NCI-H510A treated with DMSO at 0.1 percent for 48 hours (cell line): ENCODE measurements at regions not wholly inside any gene's neighbourhood (a gene's known extent, or its start where the extent isn't known, plus 50 kb on each side); places are given as distances from the start of the nearest gene placed in this dataset.
A peak's percentile ranks its signal among the peaks of the same experiment; 100 is the strongest.

Experiments used
- DNase-seq: peaks from one replicate; lab custom pipeline; 2025; lab: John Stamatoyannopoulos, UW

DNA sequence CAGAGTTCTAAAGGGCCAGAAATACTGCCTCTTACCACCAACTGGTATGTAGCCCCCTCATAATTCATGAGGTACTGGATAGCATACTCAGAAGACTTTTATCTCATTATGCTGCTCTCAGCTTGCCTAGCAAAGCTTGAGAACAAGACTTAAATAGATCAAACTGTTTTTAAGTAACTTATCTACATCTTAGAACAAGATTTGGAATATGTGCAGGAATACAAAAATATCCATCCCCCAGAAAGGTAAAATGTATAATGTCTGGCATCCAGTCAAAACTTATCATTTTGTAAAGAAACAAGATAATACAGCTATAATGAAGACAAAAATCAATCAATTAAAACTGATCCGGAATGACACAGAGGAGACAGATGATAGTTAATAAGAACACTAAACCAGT, 400.4 kb upstream of the TGFBR2 start:
- DNase-seq: no peak

DNA sequence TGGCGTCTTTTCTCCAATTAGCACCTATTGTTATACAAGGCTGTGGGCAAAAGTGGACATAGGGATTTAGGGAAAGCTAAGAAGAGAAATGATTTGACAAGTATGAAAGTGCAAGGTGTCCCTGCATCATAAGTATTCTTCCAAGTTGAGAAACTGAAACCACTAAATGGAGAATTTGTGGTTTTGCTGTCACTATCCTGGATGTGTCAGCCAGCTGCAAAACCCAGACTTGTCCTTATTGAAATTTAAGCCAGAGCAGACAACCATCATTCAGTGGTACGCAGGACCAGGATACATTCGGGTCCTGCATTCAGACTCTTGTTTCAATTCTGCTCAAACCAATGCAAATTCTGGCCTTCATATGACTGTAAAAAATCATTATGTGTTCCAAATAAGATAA, 384.8 kb upstream of the TGFBR2 start:
- DNase-seq: no peak

DNA sequence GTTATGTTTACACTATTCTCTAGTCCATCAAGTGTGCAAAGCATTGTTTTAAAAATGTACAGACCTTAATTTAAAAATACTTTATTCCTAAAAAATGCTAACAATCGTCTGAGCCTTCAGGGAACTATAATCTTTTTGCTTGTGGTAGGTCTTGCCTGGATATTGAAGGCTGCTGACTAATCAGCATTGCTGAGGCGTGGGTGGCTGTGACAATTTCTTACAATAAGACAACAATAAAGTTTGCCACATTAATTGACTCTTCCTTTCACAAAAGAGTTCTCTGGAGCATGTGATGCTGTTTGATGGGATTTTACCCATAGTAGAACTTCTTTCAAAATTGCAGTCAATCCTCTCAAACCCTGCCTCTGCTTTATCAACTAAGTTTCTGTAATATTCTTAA, 384.0 kb upstream of the TGFBR2 start:
- no peak for DNase-seq

DNA sequence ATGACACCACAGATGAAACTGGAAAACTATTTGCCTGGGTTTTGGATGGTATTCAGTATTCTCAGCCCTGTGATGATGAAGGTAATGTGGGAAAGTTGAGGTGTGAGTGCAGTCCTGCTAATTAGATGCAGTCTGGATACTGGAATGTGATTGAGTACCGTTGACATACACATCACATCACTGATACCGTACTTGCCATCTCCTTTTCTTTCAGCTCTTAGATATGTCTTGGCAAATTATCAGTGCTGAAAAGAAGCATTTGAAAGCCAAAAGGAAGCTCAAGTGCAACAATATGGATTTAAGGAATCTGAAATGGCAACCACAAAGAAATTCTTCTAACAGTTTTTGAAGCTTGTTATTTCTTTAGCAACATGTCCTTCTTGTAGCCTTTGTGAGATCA, 381.4 kb upstream of the TGFBR2 start:
- no peak for DNase-seq

DNA sequence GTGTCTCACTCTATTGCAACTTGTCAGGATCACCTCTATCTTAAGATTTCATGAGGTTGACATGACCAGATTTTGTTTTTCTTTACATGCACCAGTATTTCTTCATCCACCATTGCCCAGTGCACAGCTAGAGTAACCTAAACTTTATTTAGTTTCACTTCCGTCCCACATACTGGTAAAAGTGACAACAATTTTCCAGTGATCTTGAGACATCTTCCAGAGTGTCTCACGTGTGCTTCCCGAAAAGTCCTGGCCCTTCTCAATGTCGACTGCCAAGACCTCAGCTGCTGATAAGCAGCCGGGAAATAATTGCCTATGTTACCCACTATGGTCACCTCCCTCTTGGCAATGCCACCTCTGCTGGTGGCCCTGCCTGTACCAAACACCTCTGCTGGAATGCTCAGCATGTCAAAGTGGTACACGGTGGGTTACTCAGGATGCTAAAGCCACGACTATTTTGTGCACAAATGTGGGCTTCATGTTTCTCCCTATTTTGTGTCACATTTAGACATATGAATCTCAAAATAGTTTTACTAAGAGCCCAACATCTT, 379.7 kb upstream of the TGFBR2 start:
- no peak for DNase-seq

DNA sequence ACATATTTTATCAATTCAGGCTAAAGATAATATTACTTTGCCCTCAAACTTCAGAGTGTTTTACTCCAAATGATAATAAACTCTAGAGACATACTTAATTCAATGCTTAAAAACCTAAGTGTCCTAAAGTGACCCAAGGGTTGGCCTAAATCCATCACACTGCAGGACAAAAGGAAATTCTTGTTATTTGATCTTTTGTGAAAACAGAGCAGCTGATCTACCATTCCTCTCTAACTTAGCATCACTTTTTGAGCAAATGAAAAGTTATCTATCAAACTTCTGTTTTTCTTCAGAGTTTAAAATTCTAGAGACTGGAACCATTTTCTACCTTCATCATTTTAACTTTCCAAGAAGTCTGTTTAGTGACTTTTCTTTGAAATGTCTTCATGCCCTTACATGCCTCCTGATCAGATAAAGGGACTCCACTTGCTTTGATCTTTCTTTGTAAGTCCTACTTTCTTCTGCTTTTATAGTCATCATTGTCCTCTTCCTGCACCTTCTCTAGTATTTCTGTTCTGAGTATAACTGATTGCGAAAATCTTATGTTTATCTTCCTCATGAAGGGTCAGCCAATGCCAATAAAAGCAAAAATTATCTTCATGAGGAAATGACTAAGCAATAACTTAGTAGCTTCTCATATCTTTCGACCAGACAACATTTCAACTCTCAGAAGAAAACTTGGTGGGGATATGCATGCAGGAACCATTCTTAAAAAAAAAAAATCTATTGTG, 378.7 kb upstream of the TGFBR2 start:
- DNase-seq: no peak

DNA sequence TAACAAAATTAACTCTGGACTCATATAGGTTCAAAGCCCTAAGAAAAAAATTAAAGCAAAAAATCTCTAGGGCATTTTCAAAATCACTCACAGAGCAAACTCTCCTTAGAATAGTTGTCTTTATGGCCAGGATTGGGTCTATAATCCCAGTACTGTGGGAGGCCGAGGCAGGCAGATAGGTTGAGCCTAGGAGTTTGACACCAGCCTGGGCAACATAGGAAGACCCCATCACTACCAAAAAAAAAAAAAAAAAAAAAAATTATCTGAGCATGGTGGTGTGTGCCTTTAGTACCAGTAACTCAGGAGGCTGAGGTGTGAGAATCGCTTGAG, 378.1 kb upstream of the TGFBR2 start:
- DNase-seq: no peak

DNA sequence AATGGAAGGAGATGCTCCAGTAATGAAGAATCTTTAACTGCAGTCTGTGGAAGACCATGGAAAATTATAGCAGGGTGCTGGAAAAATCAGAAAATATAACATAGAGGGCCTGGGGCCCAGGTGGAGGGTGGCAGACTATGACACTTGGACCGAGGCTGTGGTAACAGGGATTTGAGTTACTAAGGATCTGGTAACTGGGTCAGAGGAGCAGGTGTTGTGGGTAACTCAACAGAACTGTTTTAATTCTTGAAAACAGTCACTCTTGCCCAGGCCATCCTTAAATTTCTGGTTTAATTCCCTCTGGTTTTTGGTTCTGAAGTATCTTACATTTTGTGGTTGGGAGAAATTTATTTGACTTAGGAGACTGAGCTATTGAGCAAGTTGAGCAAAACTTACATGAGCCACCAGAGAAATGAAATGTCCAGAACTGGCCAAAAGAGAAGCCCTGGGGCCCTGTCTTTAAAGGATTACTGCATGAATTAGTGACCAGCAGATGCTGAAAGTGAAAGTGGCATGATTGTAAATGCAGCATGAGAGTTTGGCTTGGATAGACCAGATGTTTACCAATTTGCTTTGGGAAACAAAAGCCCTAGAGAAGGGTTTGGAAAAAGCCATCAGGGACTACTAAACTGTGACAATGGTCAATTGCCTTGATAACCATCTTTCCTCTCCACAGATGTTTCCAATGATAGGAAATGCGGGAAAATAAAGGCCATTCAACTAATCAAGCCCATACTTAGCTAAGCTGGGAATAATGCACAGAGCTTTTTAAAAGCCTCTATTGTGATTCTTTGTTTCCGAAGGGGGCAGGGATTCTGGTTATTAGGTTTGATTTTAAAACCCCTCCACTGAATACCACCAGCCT, 374.9 kb upstream of the TGFBR2 start:
- no peak for DNase-seq

DNA sequence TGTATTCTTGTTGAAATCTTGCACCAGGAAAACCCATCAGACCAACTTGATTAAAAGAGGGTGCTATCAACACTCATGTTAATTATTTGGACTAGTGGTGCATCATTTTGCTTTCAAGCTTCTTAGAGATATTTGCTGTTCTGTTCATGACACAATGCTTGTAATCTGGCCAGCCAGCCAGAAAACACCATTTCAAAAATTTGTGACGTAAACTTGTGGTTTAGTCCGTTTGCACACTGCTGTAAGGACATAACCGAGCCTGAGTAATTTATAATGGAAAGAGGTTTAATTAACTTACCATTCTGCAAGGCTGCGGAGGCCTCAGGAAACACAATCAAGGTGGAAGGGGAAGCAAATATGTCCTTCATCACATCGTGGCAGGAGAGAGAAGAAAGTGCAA, 374.3 kb upstream of the TGFBR2 start:
- no peak for DNase-seq

DNA sequence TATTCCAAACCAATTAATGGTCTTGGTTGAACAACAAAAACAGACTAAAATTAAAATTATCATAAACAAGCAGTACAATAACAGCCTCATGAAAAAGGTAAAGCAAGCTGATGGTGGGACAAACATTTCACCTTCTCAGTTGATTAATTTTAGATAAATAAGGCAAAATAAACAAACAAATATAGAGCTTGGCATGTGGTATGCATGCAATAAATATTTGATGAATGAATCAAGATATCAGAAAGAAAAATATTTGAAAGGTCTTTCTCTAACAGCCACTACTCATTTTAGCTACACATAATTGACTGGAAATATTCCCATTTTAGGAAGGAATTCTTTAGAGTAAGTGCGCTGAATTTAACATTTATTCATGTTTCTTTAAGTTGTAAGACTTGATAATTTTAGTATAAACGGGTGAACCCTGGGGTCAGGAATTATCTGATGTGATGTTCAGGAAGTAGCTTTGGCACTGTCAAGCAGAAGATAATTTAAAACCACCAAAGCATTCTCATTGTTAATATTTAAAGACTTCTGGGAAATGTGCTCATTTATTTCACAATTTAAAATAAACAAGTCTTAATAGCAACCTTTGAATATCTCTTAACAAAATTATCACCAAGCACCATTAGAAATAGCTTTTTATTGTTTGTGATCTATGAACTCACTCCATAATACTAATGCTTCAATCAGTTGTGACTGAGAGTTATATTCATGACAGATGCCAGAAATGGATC, 372.3 kb upstream of the TGFBR2 start:
- no peak for DNase-seq

DNA sequence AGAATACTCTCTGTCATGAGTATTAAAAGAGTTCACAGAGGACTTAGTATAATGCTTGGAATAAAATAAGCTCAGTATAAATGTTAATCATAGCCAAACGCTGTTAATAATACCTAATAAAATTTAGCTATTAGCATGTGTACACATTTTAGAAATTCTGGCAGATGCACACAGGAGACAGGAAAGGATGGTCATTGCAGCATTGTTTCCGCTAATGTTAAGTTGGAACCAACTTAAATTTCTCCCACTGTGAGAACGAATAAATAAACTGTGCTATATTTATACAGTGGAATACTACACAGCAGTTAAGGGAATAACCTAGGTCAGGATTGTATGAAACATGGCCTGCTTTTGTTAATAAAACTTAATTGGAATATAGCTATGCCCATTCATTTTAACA, 370.4 kb upstream of the TGFBR2 start:
- no peak for DNase-seq

DNA sequence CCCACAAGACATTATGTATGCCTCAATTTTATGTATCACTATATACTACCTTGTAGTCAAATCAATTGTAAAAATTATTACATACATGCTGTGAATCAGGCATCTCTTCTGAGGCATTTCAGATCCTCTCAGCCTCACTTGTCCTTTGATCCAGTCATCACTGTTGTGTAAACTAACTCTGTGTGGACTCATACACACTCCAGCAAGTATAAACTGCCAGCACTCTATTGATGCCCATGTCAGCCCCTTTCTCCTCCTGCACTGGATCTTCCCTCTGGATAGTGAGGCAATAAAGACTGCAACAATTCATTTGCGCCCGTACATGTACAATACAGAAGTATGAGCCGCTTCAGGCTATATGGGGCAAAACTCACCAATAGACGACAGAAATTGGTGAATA, 364.7 kb upstream of the TGFBR2 start:
- DNase-seq: no peak

DNA sequence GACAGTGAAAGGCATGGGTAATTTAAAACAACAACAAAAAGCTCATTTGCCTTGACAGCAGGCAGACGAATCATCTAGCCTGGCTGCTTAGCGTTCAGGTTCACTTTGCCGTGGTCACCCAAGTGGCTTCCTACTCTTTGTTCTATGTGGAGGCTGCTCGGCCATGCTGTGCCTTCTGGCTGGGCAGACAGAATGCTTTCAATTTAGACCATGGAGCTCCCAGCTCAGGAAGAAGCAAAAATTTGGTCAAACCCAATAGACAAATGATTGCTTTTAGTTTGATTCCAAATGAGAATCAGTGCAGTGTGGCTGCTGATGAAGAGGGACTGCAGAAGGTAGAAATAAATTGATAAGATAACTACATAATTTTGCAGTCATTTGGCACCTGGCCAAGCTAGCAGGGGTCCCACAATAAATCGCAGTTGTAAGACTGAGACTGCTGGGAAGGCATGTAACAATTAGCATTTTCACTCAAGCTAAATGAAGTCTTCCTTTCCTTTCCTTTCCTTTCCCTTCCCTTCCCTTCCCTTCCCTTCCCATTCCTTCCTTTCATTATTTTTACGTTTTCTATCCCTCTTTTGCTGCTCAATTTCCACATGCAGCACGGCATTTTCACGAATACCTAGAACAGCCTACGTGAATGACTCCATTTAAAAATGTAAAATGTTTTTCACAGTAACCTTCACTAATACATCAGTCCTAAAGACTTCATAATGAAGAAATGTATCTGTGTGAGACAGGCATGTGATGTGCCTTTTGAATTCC, 360.4 kb upstream of the TGFBR2 start:
- no peak for DNase-seq

DNA sequence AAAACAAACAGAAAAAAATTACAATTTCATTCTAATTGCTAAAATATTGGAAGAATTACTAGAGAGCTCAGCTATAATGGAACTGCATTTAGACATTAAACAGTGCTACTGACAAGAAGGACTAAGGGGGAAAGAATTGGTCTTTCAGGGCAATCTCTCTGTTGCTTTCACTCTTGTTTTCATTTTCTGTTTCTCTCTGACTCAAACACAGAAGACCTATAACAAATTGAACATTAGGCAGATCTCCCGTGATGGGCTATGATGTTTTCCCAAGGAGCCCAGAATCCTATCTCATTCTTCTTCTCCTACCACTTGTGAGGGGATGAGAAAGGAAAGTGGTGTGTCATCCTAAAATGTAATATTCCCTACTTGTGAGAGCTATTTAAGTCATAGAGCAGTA, 358.0 kb upstream of the TGFBR2 start:
- DNase-seq: no peak

DNA sequence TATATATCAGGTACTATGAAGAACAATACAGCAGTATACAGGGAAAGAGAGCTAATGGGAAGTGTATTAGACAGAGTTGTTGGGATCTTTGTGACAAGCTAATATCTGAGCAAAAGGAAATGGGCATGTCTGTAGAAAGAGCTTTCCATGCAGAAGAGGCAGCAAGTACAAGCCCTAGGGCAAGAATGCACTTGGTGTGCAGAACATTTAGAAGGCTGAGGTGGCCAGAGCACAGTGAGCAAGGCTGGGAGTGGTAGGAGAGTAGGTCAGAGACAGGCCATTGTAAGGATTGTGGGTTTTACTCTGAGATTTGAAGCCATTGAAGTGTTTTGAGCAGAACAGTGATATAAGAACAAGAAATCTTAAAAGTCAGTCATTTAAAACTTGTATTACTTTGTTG, 353.9 kb upstream of the TGFBR2 start:
- DNase-seq: no peak

DNA sequence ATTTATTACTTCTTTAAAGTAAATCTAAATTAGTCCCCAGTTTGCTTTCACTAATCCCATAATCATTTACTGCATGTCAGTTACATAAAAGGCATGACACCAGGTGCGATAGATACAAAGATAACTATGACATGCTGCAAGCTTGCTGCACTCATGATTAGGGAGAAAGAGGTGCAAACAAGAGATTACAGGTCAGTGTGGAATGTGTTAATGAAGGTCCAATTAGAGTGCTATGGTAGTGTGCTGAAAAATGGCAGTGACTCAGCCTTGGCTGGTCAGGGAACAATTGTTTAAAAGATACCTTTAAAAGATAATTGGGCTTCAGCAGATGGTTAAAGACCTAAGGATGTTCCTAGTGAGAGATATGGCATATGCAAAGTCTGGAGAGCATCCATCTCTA, 352.6 kb upstream of the TGFBR2 start:
- DNase-seq: no peak

DNA sequence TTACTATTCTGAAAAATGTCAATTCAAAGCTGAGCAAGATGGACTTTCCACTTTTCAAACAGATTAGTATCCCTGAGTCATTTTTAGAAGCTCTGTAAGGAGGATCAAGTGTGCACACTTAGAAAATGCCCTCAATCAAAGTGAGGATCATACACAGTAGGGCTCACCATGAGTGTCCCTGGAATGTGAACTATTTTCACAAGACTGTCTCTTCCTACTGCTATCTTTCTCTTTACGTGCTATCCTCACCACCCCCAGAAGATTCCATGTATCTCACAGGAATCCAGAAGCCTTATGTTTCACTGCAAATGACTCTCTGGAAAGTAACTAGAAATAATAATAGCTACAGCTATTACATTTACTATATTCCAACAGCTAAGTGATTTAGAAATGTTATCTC, 349.9 kb upstream of the TGFBR2 start:
- no peak for DNase-seq

DNA sequence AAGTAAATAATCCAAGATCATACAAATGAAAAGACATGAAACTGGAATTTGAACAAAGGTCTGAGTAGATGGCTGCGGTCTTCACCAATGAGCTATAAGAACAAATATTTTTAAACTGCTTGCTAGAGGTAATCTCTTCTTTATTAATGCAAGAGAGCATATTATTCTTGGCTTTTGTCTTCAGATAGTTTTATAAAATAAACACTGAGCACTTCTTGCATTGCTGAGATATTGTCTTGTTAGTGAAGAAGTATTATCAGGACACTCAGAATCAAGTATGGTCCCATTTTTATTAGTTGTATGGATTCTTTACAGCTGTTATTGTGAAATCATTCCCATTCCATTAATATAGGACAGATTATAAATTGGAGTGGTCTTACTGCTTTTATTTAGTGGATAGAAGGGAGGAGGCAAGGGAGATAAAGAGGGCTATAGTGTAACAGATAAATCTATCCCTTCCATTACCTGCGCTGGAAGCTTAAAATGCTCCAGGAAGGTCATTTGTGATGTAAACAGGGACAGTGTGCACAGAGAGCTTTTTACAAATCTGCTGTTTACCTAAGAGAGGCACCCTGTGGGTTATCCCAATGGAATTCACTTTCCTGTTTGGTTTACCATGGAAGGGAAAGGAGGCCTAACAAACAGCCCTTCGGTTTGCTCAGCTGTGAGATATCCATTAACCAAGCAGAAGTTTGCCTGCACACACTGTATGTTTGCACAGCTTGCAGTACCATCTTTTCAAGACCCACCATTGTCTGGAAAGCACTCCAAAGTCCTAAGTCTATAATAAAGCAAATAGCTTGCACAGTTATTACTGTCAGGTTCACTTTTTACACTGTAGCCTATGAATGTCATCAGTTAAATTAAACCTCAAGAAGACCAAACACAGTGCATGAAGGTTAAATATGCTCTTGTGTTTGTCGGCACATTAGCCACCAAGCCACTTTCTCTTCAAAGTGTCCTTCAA, 347.7 kb upstream of the TGFBR2 start:
- DNase-seq: peak; percentile 85

DNA sequence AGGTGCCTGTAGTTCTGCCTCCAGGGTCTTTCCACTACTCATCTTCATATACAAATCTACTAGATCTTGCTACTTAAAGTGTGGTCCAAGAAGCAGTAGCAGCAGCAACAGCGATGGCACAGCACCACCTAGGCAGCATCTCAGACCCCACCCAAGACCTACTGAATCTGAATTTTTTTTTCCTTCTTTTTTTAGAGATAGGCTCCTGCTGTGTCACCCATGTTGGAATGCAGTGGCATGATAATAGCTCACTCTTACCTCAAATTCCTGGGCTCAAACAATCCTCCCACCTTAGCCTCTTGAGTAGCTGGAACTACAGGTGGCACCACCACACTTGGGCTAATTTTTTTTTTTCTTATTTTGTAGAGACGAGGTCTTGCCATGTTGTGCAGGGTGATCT, 346.7 kb upstream of the TGFBR2 start:
- no peak for DNase-seq

DNA sequence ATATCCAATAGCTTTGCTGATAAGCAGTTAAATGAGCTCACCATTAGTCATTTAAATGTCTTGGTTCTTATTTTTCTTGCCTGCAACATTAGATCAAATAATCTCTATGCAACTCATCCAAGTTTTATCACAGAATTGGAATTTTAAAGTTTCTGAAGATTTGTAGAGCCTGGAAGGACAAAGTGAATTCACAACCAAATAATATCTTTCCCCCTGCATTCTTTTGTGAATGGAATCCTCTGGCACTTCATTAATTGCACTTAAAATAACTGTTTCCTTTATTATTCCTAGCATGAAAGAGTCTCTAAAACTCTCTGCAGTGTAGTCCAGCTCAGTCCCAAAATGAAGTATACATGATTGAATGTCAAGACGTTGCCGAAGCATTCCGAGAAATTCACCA, 345.6 kb upstream of the TGFBR2 start:
- no peak for DNase-seq
